Neural cell (in vitro differentiated cells): ENCODE measurements at regions not wholly inside any gene's neighbourhood (a gene's known extent, or its start where the extent isn't known, plus 50 kb on each side); places are given as distances from the start of the nearest gene placed in this dataset.

Source experiments
- H2AFZ ChIP-seq: fragments of 200-600, 300-800 bp; sonication (generic), shearing (Covaris generic); 2 replicates; pipeline ENCODE4 v1.6.0; 2014; ENCODE audit warnings: low read depth, mild to moderate bottlenecking, antibody characterized with exemption, low read length, moderate library complexity
- H3F3A ChIP-seq: fragments of 200-600 bp; shearing (Covaris generic); 2 replicates; pipeline ENCODE4 v1.6.1; 2016; ENCODE audit warnings: mild to moderate bottlenecking, moderate library complexity, mixed read lengths, antibody characterized with exemption, low read length; ENCODE audit not compliant: insufficient read depth, poor library complexity, severe bottlenecking
- H3K27ac ChIP-seq: fragments of 200-600, 300-800 bp; sonication (generic), shearing (Covaris generic); 2 replicates; pipeline ENCODE4 v1.5.1; 2014; ENCODE audit warnings: mild to moderate bottlenecking, low read length, moderate library complexity
- H3K27me3 ChIP-seq: fragments of 300-800, 200-600 bp; sonication (generic), shearing (Covaris generic); 2 replicates; pipeline ENCODE4 v1.6.0; 2014; ENCODE audit warnings: mild to moderate bottlenecking, low read depth, low read length, moderate library complexity; ENCODE audit not compliant: insufficient read depth
- H3K36me3 ChIP-seq: fragments of 300-800, 200-600 bp; sonication (generic), shearing (Covaris generic); 2 replicates; pipeline ENCODE4 v1.5.1; 2014; ENCODE audit warnings: mild to moderate bottlenecking, antibody characterized with exemption, low read length, moderate library complexity; ENCODE audit not compliant: insufficient read depth
- H3K4me2 ChIP-seq: fragments of 300-800, 200-600 bp; sonication (generic), shearing (Covaris generic); 2 replicates; pipeline ENCODE4 v1.6.0; 2014; ENCODE audit warnings: mild to moderate bottlenecking, low read length
- H3K4me3 ChIP-seq: fragments of 300-800, 200-600 bp; sonication (generic), shearing (Covaris generic); 2 replicates; pipeline ENCODE4 v1.5.1; 2014; ENCODE audit warnings: mild to moderate bottlenecking, low read length, moderate library complexity
- H3K79me2 ChIP-seq: fragments of 200-600 bp; shearing (Covaris generic); replicated peaks from 2 replicates; pipeline ENCODE4 v1.6.0; 2014; ENCODE audit warnings: mild to moderate bottlenecking, low read length, moderate library complexity; ENCODE audit not compliant: insufficient read depth
- H3K9ac ChIP-seq: fragments of 300-800, 200-600 bp; sonication (generic), shearing (Covaris generic); 2 replicates; pipeline ENCODE4 v1.6.1; 2016; ENCODE audit warnings: mild to moderate bottlenecking, low read length, mixed read lengths
- H3K9me2 ChIP-seq: fragments of 200-600 bp; shearing (Covaris generic); 2 replicates; pipeline ENCODE4 v1.6.1; 2016; ENCODE audit warnings: mild to moderate bottlenecking, low read length, mixed read lengths; ENCODE audit not compliant: insufficient read depth
- H3K9me3 ChIP-seq: fragments of 200-600, 300-800 bp; sonication (generic), shearing (Covaris generic); 2 replicates; pipeline ENCODE4 v1.6.1; 2016; ENCODE audit warnings: mild to moderate bottlenecking, mixed run types, low read length, moderate library complexity, mixed read lengths
- H4K20me1 ChIP-seq: fragments of 200-600 bp; shearing (Covaris generic); 2 replicates; pipeline ENCODE4 v1.6.1; 2016; ENCODE audit warnings: mild to moderate bottlenecking, mixed run types; ENCODE audit not compliant: insufficient read depth
- EP300 ChIP-seq: fragments of 450-650 bp; conservative IDR thresholded peaks from 2 replicates; pipeline ENCODE4 v1.6.1; 2014; ENCODE audit warnings: antibody characterized with exemption, mild to moderate bottlenecking, moderate library complexity; ENCODE audit not compliant: poor library complexity, severe bottlenecking
- EZH2 ChIP-seq: fragments of 200-600, 300-800 bp; shearing (Covaris generic), sonication (generic); IDR thresholded peaks from 2 replicates; pipeline ENCODE4 v1.6.1; 2014; ENCODE audit warnings: antibody characterized with exemption, low read length, borderline replicate concordance, mild to moderate bottlenecking; ENCODE audit not compliant: insufficient read depth, poor library complexity, severe bottlenecking
- MXI1 ChIP-seq: fragments of 450-650 bp; conservative IDR thresholded peaks from 2 replicates; pipeline ENCODE4 v1.6.1; 2014; ENCODE audit warnings: antibody characterized with exemption, mild to moderate bottlenecking; ENCODE audit not compliant: poor library complexity, severe bottlenecking
- POLR2AphosphoS5 ChIP-seq: IDR thresholded peaks from 2 replicates; pipeline ENCODE4 v1.6.1; 2012
- RAD21 ChIP-seq: fragments of 450-650 bp; conservative IDR thresholded peaks from 2 replicates; pipeline ENCODE4 v1.6.1; 2014; ENCODE audit warnings: antibody characterized with exemption, mild to moderate bottlenecking, moderate library complexity
- SMC3 ChIP-seq: fragments of 450-650 bp; conservative IDR thresholded peaks from 2 replicates; pipeline ENCODE4 v1.6.1; 2014; ENCODE audit warnings: antibody characterized with exemption, mild to moderate bottlenecking, moderate library complexity; ENCODE audit not compliant: poor library complexity
- TAF1 ChIP-seq: IDR thresholded peaks from 2 replicates; pipeline ENCODE4 v1.6.1; 2012; ENCODE audit warnings: low read depth
- TF ChIP-seq, protein P1 (sequence below): IDR thresholded peaks from 2 replicates; pipeline ENCODE4 v1.6.1; 2012; ENCODE audit warnings: borderline replicate concordance
- TF ChIP-seq, protein P2 (sequence below): fragments of 450-650 bp; IDR thresholded peaks from 2 replicates; pipeline ENCODE4 v1.5.1; 2014; ENCODE audit warnings: antibody characterized with exemption, mild to moderate bottlenecking, moderate library complexity; ENCODE audit not compliant: poor library complexity, severe bottlenecking

DNA sequence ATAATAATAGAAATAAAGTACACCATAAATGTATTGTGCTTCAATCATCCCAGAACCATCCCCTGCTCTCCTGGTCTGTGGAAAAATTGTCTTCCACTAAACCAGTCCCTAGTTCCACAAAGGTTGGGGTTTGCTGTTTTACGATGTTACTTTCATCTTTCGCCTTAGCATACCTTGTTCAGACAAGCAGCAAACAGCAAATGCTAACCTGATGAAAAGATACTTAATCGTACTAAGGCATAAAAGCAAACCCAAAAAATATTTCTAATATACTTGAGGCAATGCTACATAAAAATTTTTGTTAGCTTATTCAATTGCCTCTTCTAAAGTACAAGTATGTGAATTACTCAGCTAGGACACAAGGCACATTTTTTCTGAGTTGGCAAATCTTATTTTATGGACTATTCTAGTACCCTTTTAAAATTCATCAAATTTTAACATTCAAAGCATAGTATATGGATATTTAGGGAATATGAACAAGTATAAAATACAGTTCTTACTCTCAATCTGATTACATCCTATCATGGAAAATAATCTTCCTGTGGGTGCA, 97.1 kb upstream of the PLEKHG7 start:
- Histone ChIP-seq H3K79me2 (no peaks in the 10 kb centered on the region), H3K9ac (no peak overlapping the region), H3K4me2 (no peak overlapping the region), H4K20me1 (no peaks in the 10 kb centered on the region), H3K27ac (no peak overlapping the region), H3F3A (no peaks in the 10 kb centered on the region), H3K27me3 (no peaks in the 10 kb centered on the region), H3K9me3 (no peaks in the 10 kb centered on the region), H3K9me2 (no peaks in the 10 kb centered on the region), H3K4me3 (no peak overlapping the region), H2AFZ (no peak overlapping the region), H3K36me3 (no peaks in the 10 kb centered on the region)
- TF ChIP-seq EZH2 (no peak), POLR2AphosphoS5 (no peak), MXI1 (no peak), TAF1 (no peak), SMC3 (no peak), RAD21 (no peak), EP300 (no peak)
- TF ChIP-seq, protein P1, sequence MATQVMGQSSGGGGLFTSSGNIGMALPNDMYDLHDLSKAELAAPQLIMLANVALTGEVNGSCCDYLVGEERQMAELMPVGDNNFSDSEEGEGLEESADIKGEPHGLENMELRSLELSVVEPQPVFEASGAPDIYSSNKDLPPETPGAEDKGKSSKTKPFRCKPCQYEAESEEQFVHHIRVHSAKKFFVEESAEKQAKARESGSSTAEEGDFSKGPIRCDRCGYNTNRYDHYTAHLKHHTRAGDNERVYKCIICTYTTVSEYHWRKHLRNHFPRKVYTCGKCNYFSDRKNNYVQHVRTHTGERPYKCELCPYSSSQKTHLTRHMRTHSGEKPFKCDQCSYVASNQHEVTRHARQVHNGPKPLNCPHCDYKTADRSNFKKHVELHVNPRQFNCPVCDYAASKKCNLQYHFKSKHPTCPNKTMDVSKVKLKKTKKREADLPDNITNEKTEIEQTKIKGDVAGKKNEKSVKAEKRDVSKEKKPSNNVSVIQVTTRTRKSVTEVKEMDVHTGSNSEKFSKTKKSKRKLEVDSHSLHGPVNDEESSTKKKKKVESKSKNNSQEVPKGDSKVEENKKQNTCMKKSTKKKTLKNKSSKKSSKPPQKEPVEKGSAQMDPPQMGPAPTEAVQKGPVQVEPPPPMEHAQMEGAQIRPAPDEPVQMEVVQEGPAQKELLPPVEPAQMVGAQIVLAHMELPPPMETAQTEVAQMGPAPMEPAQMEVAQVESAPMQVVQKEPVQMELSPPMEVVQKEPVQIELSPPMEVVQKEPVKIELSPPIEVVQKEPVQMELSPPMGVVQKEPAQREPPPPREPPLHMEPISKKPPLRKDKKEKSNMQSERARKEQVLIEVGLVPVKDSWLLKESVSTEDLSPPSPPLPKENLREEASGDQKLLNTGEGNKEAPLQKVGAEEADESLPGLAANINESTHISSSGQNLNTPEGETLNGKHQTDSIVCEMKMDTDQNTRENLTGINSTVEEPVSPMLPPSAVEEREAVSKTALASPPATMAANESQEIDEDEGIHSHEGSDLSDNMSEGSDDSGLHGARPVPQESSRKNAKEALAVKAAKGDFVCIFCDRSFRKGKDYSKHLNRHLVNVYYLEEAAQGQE: no peak
- TF ChIP-seq, protein P2, sequence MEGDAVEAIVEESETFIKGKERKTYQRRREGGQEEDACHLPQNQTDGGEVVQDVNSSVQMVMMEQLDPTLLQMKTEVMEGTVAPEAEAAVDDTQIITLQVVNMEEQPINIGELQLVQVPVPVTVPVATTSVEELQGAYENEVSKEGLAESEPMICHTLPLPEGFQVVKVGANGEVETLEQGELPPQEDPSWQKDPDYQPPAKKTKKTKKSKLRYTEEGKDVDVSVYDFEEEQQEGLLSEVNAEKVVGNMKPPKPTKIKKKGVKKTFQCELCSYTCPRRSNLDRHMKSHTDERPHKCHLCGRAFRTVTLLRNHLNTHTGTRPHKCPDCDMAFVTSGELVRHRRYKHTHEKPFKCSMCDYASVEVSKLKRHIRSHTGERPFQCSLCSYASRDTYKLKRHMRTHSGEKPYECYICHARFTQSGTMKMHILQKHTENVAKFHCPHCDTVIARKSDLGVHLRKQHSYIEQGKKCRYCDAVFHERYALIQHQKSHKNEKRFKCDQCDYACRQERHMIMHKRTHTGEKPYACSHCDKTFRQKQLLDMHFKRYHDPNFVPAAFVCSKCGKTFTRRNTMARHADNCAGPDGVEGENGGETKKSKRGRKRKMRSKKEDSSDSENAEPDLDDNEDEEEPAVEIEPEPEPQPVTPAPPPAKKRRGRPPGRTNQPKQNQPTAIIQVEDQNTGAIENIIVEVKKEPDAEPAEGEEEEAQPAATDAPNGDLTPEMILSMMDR: no peak

DNA sequence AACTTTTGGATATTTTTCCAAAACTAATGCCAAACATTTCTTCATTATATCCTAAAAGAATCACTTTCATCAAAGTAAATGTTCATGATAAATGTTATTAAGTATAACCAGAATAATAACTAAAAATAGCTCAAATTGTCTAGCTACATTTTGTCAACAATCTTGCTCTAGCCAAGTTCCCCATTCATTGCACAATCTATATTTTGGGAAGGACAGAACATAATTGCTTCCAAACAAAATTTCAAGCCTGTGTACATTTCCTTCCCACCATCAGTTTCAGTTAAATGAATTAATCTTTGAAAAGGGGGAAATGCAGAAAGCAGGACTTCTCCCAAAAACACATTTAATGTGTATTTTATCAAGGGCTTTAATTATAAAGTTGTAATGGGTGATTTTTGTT, 98.0 kb upstream of the PLEKHG7 start:
- Histone ChIP-seq H2AFZ (no peak overlapping the region), H3K4me3 (no peak overlapping the region), H3F3A (no peaks in the 10 kb centered on the region), H3K27ac (no peak overlapping the region), H3K79me2 (no peaks in the 10 kb centered on the region), H3K36me3 (no peaks in the 10 kb centered on the region), H3K9me2 (no peaks in the 10 kb centered on the region), H4K20me1 (no peaks in the 10 kb centered on the region), H3K27me3 (no peaks in the 10 kb centered on the region), H3K9ac (no peak overlapping the region), H3K4me2 (no peak overlapping the region), H3K9me3 (peaks cover 3% of the 10 kb centered on the region)
- TF ChIP-seq, protein P1: no peak
- no peak for TF ChIP-seq MXI1
